Heart left ventricle (tissue), 13 donors: ENCODE measurements at regions not wholly inside any gene's neighbourhood (a gene's known extent, or its start where the extent isn't known, plus 50 kb on each side); places are given as distances from the start of the nearest gene placed in this dataset.

Experiments
- POLR2A ChIP-seq, 2 donors: fragments of 450-650 bp; IDR thresholded peaks; one replicate each; pipeline ENCODE4 v1.6.1; 2017; ENCODE audit warnings: antibody characterized with exemption in 2 of 2, mild to moderate bottlenecking in 2 of 2, moderate library complexity in 2 of 2
- TF ChIP-seq, protein P1 (sequence below), 12 donors: fragments of 200-600 bp; sonication (generic) in 4 of 12; IDR thresholded peaks; one replicate each; pipeline versions ENCODE4 v1.5.0 to v1.8.0; 2018 to 2022; ENCODE audit warnings: antibody characterized with exemption in 12 of 12, mild to moderate bottlenecking in 5 of 12
- donor health status: ischemic (EF 13 %, LVEDD 7.1; RV severe dilation, severe dysfunction).
- donor health status: DM: no; HTN: yes; CAD: no.
- donor health status: DM: no; HTN: no; CAD: no.
- donor health status: ischemic (EF 25% LVEDD 6.9; RV normal size, moderate dysfunction).
- donor health status: ischemic (EF 25% LVEDD 5.7; RV mildly dilated, moderate dysfunction).
- donor health status: ischemic (EF 35%, LVEDD 5.7; RV mildly dilated, moderate dysfunction).
- donor health status: nonischemic (EF 11% LVEDD 7.7; RV severe dilation, severe dysfunction).
- donor health status: DM: yes; HTN: yes; CAD: no.
- donor health status: PGD.
- donor health status: ischemic (EF 29% LVEDD 5.4; RV normal size, mild dysfunction).
- donor health status: nonischemic (EF 23%, LVEDD 6.1; RV moderate dilation, normal function).

- TF ChIP-seq, protein P1, sequence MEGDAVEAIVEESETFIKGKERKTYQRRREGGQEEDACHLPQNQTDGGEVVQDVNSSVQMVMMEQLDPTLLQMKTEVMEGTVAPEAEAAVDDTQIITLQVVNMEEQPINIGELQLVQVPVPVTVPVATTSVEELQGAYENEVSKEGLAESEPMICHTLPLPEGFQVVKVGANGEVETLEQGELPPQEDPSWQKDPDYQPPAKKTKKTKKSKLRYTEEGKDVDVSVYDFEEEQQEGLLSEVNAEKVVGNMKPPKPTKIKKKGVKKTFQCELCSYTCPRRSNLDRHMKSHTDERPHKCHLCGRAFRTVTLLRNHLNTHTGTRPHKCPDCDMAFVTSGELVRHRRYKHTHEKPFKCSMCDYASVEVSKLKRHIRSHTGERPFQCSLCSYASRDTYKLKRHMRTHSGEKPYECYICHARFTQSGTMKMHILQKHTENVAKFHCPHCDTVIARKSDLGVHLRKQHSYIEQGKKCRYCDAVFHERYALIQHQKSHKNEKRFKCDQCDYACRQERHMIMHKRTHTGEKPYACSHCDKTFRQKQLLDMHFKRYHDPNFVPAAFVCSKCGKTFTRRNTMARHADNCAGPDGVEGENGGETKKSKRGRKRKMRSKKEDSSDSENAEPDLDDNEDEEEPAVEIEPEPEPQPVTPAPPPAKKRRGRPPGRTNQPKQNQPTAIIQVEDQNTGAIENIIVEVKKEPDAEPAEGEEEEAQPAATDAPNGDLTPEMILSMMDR (IDR thresholded peaks at IDR 0.05): no peak
- no peak for TF ChIP-seq POLR2A (IDR thresholded peaks at IDR 0.05)
These were observed 147.2 kb downstream of the PCSK1 start for GRCh38 chr5:96285823-96286222.
